ENCODE measurements at regions not wholly inside any gene's neighbourhood (a gene's known extent, or its start where the extent isn't known, plus 50 kb on each side); places are given as distances from the start of the nearest gene placed in this dataset.
"Not testable (repeated sequence)": the region's sequence is repeated elsewhere in the genome, so short reads cannot be mapped to it uniquely, and the experiment has no call there.

DNA sequence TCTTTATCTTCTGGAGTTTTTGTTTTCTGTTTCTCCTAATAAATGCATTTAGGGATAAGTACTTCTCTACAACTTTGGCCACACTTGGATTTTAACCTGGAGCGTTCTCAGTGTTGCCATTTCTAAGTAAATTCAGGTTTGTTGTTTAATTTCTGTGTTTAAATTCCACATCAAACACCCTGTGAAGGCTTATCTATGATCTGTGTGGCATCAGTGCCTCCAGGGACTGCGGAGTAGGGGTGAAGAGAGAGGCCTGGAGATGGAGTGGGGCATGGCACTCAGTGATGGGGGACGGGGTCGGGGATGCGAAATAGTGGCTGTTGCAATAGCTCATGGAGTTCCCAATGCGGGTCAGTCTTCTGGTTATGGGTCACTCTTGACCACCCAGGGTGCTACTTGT lies 294.8 kb downstream of the HS3ST3B1 start:
- no peak for DNase-seq

DNA sequence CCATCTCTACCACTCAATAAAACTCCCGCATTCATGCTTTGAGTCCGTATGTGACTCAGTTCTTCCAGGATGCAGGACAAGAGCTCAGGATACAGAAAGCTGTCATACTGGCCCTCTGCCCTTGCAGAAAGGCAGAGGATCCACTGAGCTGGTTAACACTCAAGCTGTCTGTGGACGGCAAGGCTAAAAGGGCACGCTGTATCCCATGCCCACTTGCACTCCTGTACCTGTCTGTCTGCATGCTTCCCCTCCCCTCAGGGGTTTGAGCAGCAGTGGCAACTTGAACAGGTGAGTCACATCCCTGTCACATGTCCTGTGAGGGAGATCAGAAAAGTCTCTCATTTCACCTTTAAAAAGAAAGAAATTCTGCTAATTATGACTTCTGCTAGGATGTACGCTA lies 293.8 kb downstream of the HS3ST3B1 start:
- DNase-seq = no peak

DNA sequence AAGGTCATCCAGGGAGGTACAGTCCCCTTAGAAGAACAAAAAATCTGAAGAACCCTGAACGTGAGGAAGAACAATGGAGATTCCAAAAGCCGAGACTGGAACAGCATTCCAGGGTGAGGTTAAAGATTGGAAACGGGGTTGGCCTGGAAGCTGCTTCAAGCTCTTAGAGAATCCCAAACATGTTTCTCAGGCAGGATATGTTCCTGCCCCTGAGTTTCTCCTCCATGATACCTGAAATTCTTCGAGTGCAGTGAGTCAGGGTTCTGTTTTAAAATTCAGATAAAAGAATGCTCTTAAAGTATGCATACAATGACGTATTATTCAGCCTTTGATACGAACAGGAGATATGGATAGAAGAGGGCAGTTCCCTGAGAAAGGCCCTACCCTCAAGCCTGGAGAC lies 293.1 kb downstream of the HS3ST3B1 start:
- no peak for DNase-seq

DNA sequence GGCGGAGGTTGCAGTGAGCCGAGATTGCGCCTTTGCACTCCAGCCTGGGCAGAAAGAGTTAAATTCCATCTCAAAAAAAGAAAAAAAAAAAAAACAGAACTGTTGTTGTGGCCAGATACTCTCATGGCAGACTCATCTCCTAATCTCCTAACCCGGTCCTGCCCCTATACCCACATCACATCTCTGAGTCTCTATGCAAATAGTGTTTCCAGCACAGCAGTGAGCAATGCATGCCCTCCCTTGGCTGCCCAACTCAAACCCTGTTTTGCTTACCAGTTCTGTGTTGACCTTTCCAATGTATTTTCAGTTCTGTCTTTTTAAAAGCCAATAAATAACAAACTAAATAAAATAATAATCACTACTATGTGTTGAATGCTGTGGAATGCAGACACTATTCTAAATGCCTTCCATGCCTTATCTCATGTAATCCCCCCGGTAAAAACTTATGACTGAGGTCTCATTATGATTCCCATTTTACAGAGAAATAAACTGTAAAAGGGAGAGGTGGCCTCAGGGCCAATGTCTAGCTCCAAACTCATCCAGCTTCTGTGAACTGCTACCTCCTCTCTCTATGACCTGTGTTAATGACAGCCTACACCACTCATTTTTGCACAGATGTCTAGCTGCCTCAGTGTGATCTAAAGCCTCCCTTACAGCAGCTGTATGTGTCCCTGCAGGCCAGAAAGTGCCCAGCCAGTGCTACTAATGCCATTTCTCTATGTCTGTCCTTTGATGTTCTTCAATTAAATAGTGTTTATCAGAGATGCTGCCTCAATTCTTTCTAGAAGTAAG lies 289.8 kb downstream of the HS3ST3B1 start:
- DNase-seq = no peak

DNA sequence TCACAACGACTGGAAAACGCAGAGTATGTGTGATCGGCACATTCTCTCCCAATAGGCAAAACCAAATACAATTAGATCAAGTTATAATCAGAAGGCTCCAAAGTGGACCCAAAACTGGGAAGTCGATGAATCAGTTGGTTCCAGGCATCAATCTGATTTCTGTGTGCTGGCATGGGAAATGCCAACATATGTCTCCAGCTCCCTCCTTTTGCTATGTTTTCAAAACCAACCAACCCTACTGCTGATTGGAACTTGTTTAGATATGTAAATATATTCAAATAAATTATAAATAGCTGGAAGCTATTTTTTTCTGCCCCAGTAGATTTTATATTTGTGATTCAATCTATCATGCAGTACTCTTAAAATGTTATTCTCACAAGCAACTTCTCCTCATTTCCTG lies 284.2 kb downstream of the HS3ST3B1 start:
- no peak for DNase-seq

DNA sequence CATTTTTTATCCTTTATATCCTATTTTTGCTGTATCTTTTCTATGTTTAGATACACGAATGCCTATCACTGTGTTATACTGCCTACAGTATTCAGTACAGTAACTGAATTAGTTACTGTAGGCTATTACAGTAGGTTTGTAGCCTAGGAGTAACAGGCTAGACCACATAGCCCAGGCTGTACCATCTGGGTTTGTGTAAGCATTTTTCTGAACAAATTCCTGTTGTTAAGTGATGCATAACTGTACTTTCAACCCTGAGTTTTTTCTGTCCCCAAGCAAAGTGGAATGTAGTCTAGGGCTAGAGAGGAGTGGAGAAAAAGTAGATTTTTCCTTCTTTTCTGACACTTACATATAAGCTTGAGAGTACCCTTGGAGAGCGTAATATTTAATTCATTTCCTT lies 282.1 kb downstream of the HS3ST3B1 start:
- DNase-seq = no peak

DNA sequence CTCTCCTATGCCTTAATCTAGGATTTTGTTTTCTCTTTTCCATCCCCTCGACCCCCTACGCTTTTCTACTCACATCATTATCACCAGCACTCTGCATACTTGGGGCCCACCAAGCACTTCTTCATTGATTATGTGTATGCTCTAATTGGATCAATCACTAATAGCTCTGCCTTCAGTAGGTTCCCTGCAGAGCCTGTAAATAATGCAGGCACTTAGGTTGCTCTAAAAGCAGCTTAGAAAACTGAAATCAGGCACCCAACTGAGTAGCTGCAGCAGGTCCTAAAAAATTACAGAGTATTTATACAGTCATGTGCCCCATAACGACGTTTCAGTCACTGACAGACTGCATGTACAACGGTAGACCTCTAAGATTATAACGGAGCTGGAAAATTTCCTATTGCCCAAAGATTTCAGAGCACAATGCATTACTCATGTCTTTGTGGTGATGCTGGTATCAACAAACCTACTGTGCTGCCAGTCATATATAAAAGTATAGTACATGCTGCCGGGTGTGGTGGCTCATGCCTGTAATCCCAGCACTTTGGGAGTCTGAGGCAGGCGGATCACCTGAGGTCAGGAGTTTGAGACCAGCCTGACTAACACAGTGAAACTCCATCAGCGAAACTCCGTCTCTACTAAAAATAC lies 280.4 kb downstream of the HS3ST3B1 start:
- DNase-seq = peak; percentile 11

DNA sequence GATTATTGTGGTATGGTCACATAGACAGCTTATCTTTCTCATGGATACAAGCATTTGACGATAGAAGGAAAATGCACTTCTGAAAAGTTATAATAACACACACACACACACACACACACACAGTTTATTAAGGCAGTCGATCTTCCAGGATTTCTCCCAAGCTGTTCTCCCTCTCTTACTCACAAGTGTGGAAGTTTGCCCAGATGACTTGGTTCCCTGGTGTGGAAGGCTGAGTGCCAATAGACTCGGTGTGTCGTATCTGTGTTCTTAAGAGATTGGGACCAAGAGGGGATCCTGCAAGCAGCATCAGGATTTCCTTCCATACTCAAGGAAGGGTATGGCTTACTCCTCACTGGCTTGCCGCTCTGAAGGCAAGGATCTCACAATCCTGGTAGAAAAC lies 279.6 kb downstream of the HS3ST3B1 start:
- no peak for DNase-seq

DNA sequence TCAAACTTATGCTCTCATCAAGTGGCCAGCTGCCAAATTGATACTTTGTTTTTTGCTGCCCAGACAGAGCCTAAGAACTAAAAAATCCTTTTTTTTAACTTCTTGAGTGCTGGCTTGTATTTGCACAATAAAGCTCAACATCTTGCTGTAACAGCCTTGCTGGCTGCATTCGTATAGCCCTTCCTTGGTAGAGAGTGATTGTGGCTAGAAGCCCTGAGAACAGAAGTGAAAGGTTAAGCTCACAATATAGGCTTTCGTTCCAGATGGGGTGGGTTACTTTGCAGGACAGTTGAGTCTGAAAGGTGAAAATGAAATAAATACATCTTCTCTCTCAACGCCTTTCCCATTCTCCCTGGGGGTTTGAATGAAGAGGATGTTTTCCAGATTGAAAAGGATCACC lies 278.8 kb downstream of the HS3ST3B1 start:
- DNase-seq = no peak

DNA sequence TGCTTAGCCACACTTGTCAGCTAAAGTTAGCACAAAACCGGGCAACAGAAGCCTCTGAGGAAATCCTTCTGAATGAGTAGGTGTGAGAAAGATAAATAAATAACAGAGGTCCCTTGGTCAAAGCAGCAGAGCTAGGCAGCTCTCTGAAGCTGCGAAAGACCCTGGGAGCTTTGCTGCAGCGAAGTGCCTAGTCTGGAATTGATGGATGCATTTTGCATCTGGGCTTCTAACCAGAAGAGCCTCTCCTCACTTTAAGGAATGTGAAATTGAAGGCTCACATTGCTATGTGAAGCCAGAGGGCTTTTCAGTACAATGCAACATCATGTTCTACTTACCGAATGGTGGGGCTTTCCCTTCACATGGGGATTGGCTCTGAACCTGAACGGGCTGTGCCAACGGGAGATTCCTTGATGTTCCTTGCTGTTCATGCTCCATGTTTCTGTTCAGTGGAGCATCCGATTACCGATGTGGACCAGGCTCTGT lies 274.6 kb downstream of the HS3ST3B1 start:
- DNase-seq = no peak

DNA sequence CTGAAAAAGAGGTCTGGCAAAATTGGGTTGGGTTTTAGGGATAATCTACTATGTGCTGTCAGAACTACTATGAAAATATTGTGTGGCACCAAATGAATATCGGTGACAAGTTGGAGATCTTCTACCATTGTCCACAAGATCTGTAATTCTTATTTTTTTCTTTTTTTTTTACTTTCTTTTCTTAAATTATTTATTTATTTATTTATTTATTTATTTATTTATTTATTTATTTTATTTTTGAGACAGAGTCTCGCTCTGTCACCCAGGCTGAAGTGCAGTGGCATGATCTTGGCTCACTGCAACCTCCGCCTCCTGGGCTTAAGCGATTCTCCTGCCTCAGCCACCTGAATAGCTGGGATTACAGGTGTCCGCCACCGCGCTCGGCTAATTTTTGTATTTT lies 259.4 kb downstream of the HS3ST3B1 start:
- not testable (repeated sequence) for DNase-seq

DNA sequence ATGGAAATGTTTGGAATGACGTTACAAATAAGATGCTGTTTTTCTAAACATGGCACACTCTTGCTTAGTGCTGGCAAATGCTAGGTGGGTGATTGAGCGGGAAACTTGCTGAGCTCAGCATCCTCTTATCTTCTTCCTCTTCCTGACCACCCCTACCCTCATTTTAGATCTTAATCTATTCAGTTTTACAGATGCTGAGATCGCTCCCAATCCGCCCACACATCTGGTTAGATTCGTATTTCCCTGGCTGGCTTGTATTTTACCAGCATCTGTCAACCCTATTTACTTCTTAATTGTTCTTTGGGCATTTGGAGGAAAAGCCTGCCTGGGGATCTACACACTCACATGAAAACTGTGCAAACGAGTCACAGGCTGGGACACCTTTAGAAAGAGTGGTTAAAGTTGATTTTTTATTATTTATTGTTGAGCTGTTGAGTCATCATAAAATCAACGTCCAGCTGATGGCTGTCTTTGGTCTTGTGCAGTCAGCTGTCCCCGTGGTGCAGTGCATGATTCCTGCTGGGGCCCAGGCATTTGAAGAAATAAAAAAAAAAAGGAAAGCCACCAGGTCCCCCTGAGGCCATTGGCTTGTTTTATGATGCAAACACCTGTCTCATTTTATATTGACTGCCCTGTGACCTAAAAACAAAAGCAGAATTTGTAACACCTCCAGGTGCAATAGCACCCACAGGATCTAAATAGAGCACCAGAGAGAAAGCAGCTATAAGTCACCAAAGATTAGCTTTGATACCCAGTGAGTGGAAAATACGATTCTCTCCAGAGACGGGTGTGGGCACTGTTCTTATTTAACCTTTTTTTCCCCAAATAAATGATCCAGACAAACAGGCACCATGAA lies 258.6 kb downstream of the HS3ST3B1 start:
- peak; percentile 83 for DNase-seq

DNA sequence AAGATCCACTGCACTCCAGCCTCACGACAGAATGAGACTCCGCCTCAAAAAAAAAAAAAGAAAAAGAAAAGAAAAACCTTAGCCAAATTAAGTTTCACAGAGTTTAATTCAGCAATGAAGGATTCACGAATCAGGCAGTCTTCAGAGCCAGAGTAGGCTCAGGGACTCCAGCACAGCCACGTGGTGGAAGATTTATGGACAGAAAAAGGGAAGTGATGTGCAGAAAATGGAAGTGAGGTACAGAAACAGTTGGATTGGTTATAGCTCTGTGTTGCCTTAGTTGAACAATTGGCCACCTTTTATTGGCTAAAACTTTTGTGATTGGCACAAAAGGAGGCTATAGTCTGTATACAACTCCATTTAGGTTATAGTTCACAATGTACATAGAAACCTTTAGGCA lies 256.6 kb downstream of the HS3ST3B1 start:
- no peak for DNase-seq

DNA sequence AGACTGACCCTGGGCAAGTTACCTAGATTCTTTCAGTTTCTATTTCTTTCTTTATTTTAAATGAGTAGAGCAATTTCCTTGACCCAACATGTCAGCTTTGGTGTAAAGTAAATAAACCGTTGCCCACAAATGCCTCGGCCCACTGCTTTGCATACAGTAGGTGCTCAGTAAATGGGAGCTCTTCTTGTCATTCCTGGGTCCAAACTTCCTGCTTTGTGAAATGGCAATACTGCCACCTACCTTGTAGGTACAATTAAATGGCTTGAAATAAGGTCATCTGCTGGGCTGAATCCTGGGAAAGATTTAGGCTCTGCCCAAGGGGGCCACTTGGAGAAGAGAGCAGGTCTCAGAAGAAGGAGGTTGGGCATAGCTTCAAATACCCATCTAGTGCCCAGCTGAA lies 253.0 kb downstream of the HS3ST3B1 start:
- DNase-seq = no peak

DNA sequence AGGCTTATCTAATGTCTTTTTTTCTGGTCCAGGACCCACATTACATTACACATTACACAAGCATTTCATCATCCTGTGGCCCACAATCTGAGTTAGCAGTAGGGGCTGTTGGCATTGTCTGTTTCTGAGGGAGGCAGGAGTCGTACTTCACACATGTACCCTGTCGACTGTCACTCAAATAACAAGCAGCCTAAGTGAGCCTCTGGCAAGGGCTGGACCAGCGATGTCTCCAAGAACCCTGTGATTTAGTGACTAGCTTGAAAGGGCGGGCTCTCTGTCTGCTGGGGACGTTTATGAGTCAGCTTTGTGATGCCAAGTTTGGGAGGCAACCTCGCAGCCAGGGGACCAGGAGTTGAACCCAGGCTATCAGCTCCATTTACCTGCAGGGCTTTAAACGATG lies 251.4 kb downstream of the HS3ST3B1 start:
- peak; percentile 2 for DNase-seq

DNA sequence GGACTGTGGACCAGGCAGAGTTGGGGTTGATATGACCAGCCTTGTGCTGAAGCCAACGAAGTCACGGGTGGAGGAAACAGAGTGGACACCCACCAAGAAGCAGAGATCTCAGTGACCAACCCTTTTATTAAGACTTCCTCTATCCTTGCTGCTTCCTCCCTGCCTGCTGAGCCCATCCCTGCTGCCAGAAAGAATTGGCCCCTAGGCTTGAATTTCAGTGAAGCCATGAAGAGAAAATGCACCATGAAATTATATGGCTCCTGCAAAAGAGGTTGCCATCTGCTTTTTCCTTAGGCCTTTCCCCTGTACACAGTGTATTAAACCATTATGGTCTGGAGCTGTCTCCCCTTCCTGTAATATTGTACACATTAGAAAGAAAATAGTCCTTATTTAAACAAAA lies 246.7 kb downstream of the HS3ST3B1 start:
- peak; percentile 35 for DNase-seq

DNA sequence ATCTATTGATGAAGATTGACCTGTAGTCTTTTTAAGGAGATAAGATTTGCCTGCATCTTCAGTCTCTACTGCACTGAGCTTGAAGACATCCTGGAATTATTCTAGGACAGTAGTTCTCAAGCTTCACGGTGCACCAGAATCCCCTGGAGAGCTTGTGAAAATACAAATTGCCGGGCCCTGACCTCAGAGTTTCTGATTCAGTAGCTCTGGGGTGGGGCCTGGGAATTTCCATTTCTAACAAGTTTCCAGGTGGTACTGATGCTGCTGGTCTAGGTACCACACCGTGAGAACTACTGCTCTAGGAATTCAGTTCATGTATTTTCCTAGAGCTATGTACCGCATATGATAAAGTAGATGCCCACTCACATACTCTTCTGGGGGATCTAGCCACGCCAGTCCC lies 246.1 kb downstream of the HS3ST3B1 start:
- DNase-seq = no peak

DNA sequence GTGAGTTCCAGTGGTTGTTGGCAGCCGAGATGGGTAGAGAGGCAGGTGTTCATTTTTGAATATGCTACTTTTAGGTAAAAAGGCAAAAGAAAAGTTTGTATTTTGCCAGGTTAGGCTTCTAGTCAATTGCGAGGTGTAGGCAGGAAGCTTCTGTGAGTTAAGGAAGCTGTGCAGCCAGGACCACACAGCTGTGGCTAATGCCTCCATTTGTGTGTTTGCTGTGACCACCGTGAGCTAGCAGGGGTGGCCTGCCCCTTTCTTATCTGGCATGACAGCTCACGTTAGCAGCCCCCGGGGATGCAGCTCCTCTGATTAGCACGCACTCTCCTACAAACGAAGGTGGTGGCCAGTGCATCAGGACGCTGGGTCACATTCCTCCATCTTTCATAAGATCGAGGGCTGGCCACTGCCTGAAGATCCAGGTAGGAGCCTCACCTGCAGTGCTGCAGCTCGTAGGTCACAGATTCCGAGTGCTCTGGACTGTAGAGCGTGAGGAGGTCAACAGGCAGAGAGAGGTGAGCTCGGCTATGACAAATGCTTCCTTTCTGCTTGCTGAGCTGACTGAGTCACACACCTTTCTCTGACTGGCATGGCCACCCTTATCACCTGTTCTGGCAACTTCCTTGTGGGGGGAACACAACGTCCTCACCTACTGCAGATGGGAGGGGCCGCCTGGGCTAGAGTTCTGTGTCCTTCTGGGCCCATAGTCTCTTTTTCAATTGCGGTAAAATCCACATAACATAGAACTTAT lies 244.4 kb downstream of the HS3ST3B1 start:
- DNase-seq = no peak

DNA sequence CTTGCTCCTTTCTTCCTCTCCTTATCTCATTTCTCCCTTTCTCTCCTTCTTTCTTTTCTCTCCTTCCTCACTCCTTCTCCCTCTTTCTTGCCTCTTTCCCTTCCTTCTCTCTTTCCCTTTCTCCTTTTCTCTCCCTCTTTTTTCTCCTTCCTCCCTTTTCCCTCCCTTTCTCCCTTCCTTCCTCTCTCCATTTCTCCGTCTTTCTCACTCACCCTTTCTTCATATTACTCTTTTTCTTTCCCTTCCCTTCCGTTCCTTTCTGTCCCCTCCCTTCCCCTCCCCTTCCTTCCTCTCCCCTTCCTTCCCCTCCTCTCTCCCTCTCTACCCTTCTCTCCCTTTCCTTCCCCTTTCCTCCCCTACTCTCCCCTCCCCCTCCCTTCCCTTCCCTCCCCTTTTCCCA lies 240.8 kb downstream of the HS3ST3B1 start:
- no peak for DNase-seq

DNA sequence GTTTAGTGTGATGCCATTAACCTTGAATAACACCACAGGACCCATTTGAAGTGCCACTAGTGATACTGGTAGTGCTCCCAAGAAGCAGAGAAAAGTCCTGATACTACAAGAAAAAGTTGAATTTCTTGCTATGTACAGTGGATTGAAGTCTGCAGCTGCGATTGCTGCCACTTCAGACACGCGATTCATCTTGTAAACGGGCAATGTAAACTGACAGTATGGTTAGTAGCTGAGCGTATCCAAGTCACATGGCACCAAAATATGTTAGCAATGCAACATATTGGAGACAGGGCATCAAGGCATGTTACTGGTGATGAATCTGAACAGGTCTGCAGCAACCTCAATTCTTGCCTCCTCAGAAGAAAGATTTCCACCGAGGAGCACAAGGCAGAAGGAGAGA lies 238.9 kb downstream of the HS3ST3B1 start:
- no peak for DNase-seq

DNA sequence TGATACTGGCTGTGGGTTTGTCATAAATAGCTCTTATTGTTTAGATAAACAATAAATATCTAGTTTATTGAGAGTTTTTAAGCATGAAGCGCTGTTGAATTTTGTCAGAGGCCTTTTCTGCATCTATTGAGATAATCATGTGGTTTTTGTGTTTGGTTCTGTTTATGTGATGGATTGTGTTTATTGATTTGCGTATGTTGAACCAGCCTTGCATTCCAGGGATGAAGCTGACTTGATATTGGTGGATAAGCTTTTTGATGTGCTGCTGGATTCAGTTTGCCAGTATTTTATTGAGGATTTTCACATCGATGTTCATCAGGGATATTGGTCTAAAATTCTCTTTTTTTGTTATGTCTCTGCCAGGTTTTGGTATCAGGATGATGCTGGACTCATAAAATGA lies 231.4 kb downstream of the HS3ST3B1 start:
- DNase-seq = not testable (repeated sequence)

DNA sequence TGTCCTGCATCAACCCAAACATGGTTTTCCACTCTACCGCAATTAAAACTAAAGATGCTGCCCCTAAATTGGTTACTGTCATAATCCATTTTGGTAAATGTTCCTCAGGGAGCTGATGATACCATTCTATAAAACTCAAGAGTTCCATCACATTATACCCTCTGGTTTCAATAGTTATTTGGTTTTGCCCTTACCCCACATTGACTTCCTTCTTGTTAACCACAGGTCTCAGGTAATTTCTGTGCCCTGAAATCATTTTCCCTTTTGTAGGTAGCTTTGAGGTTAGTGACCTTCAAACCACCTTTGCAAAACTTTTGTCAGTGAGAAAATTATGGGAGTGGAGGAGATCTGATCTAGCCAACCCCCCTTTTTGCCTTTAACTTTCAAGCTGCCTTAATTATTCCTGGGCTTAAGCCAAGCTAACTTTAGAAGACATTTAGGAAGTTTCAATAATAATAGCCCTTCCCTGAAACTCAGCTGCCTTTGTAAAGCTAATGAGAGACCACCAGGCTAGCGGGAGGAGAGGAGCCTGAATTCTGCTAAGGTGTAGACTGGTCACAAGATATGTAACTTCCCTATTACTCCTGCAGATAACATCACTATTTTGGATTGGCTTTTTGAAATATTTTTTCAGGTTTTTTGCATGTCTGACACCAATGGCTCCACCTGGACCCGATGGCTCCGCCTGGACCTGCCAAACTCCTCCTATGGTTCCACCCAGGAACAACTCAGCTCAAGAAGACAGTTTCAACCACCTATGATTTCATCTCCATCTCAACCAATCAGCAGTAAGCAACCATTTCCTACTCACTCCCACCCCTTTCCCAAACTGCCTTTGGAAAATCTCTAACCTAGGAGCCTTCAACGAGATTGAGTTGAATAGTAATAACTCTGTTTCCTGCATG lies 224.9 kb downstream of the HS3ST3B1 start:
- DNase-seq = no peak

All from NCI-H69 (cell line).